GM12878 (cell line): ENCODE measurements at regions not wholly inside any gene's neighbourhood (a gene's known extent, or its start where the extent isn't known, plus 50 kb on each side); places are given as distances from the start of the nearest gene placed in this dataset.

ENCODE experiments used
- ATAC-seq: fragments of 200-7000 bp; cut with Tn5 transposase; 3 replicates; pipeline ENCODE4 v1.9.1; 2020; ENCODE audit warnings: mild to moderate bottlenecking, moderate library complexity
- BruUV-seq: library from RNA; stranded (reverse); fragments of 400-500 nt; replicated peaks from 2 replicates; lab custom pipeline; 2021; lab: Mats Ljungman, UMichigan
- CTCF ChIA-PET: fragments of 300-600 bp; sonication (Branson Sonifier 250); formaldehyde crosslinking; extraction: SDS; loops from one replicate; lab custom pipeline; 2021; ENCODE audit warnings: inconsistent platforms; lab: Yijun Ruan, JAX
- POLR2A ChIA-PET: fragments of 350-600 bp; formaldehyde crosslinking; extraction: SDS; loops from one replicate; lab custom pipeline; 2021; ENCODE audit warnings: inconsistent platforms; lab: Charles Lee
- RAD21 ChIA-PET: fragments of 300-600 bp; sonication (Branson Sonifier 250); formaldehyde crosslinking; loops from one replicate; lab custom pipeline; 2023; ENCODE audit warnings: antibody characterized with exemption; ENCODE audit not compliant: unreplicated experiment; lab: Charles Lee
- SMC1A ChIA-PET: fragments of 300-600 bp; sonication (Branson Sonifier 250); formaldehyde crosslinking; loops from one replicate; lab custom pipeline; 2023; ENCODE audit not compliant: unreplicated experiment, uncharacterized antibody; lab: Charles Lee
- DNase-seq: peaks from one replicate; pipeline ENCODE4 v3.0.0-alpha.2; 2011; ENCODE audit warnings: low read depth, low spot score
- FAIRE-seq: peaks from 3 replicates; lab custom pipeline; 2011; peaks lifted over from hg19 to GRCh38; lab: Jason Lieb, UNC
- H2AFZ ChIP-seq: 2 replicates; pipeline ENCODE4 v1.6.0; 2011; ENCODE audit warnings: low read depth, low read length, control low read depth; ENCODE audit not compliant: control insufficient read depth
- H3K27ac ChIP-seq: 2 replicates; pipeline ENCODE4 v1.5.1; 2011; ENCODE audit warnings: control low read depth; ENCODE audit not compliant: control insufficient read depth, insufficient read depth
- H3K27me3 ChIP-seq, 2 experiments: replicated peaks in 1 of 2; 2 replicates each; pipeline versions ENCODE4 v1.6.0 to v1.6.1; 2011; ENCODE audit warnings: low read length in 1 of 2; ENCODE audit not compliant: control insufficient read depth in 2 of 2, insufficient read depth in 2 of 2
- H3K36me3 ChIP-seq, 2 experiments: 2 replicates each; pipeline ENCODE4 v1.5.1; 2011; ENCODE audit warnings: low read length in 1 of 2; ENCODE audit not compliant: control insufficient read depth in 2 of 2, insufficient read depth in 2 of 2
- H3K4me1 ChIP-seq: 2 replicates; pipeline ENCODE4 v1.6.1; 2011; ENCODE audit warnings: mild to moderate bottlenecking, low read length, moderate library complexity, mixed read lengths; ENCODE audit not compliant: control insufficient read depth, insufficient read depth
- H3K4me2 ChIP-seq: 2 replicates; pipeline ENCODE4 v1.6.0; 2011; ENCODE audit warnings: control low read depth; ENCODE audit not compliant: control insufficient read depth, insufficient read depth
- H3K4me3 ChIP-seq: fragments of 200-600 bp; sonication (generic); 2 replicates; pipeline ENCODE4 v1.5.1; 2016
- H3K79me2 ChIP-seq: 2 replicates; pipeline ENCODE4 v1.6.0; 2011; ENCODE audit warnings: low read length; ENCODE audit not compliant: control insufficient read depth, insufficient read depth
- H3K9ac ChIP-seq: 2 replicates; pipeline ENCODE4 v1.8.0; 2011; ENCODE audit warnings: low read length, control low read depth, mixed read lengths; ENCODE audit not compliant: control insufficient read depth, insufficient read depth
- H3K9me3 ChIP-seq: replicated peaks from 3 replicates; pipeline ENCODE4 v1.5.1; 2011; ENCODE audit warnings: mild to moderate bottlenecking, low read length; ENCODE audit not compliant: control insufficient read depth, insufficient read depth
- H4K20me1 ChIP-seq: 2 replicates; pipeline ENCODE4 v1.6.0; 2011; ENCODE audit not compliant: control insufficient read depth, insufficient read depth
- CREB1 ChIP-seq: IDR thresholded peaks from 2 replicates; pipeline ENCODE4 v1.6.1; 2012; ENCODE audit warnings: low read depth, mild to moderate bottlenecking, inconsistent platforms
- DPF2 ChIP-seq: fragments of 450-650 bp; IDR thresholded peaks from 2 replicates; pipeline ENCODE4 v1.6.1; 2017; ENCODE audit warnings: mild to moderate bottlenecking
- POLR2A ChIP-seq: IDR thresholded peaks from 2 replicates; pipeline ENCODE4 v1.6.1; 2011; ENCODE audit warnings: low read depth, mild to moderate bottlenecking, low read length
- YY1 ChIP-seq: IDR thresholded peaks from 2 replicates; pipeline ENCODE4 v1.6.1; 2011; ENCODE audit warnings: low read depth, mild to moderate bottlenecking, low read length
- WGBS: methylation state at CpG from one replicate; pipeline ENCODE4 v1.1.6; 2016; ENCODE audit warnings: low lambda C conversion rate; ENCODE audit not compliant: insufficient replicate concordance, insufficient coverage; ENCODE audit errors: missing lambda C conversion rate; 5-methylcytosine and 5-hydroxymethylcytosine counted together
- in situ Hi-C: fragments of 300-500 bp; cut with MboI; formaldehyde crosslinking; loops from 9 replicates; pipeline ENCODE4 v1.14.3; 2018; ENCODE audit warnings: mixed read lengths
- intact Hi-C: fragments of 100-400 bp; cut with micrococcal nuclease; formaldehyde crosslinking; loops from one replicate; pipeline ENCODE4 v1.14.2; 2022; ENCODE audit not compliant: unreplicated experiment
- TF ChIP-seq, protein P1 (sequence below): fragments of 450-650 bp; IDR thresholded peaks from 2 replicates; pipeline ENCODE4 v1.6.1; 2014; ENCODE audit warnings: mild to moderate bottlenecking
- TF ChIP-seq, protein P2 (sequence below): fragments of 450-650 bp; formaldehyde crosslinking; IDR thresholded peaks from 2 replicates; pipeline ENCODE4 v1.5.0; 2022; ENCODE audit warnings: mild to moderate bottlenecking, missing genetic modification characterization

DNA sequence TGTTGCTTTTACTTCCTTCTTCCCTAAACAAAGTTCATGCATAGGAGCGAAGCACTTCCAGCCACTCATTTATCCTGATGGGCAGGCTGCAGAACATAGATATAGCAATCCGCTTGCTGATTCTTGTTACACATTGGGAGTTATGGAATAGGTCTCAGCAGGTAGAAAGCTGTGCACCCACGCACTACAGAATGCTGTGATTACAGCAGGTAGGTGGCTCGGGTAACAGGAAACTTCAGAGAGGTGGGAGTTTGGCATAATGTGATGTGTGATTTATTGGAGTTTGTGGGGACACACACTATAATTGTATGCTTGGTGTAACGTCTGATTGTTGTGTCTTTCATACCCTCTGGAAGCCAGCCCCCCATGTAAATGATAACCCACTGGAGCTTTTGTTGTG, 99.2 kb upstream of the MEIS2 start:
- Histone ChIP-seq H3K9ac (no peak overlapping the region), H3K79me2 (no peaks in the 10 kb centered on the region), H3K27ac (no peak overlapping the region), H3K4me3 (no peak overlapping the region), H4K20me1 (no peaks in the 10 kb centered on the region), H3K4me1 (no peaks in the 10 kb centered on the region), H3K27me3 (no peaks in the 10 kb centered on the region), H3K36me3 (no peaks in the 10 kb centered on the region), H3K4me2 (no peak overlapping the region), H3K9me3 (no peaks in the 10 kb centered on the region), H2AFZ (no peak overlapping the region)
- BruUV-seq = no TSS peak
- CTCF ChIA-PET = interaction anchor here (0.6 kb wide), 1 partner anchor 742 kb away, joined by 6 read pairs; no protein-coding TSS in a partner anchor
- DNase-seq (no peak), ATAC-seq (no peak), FAIRE-seq (no peak)
- POLR2A ChIA-PET = no interaction called here
- RAD21 ChIA-PET = no interaction called here
- SMC1A ChIA-PET = no interaction called here
- WGBS = 39% methylated on average over 5 of the region's 5 CpGs
- intact Hi-C loops (no loop called here), in situ Hi-C loops (no loop called here)
- TF ChIP-seq POLR2A (no peak), CREB1 (no peak), YY1 (no peak), DPF2 (no peak)
- TF ChIP-seq, protein P1, sequence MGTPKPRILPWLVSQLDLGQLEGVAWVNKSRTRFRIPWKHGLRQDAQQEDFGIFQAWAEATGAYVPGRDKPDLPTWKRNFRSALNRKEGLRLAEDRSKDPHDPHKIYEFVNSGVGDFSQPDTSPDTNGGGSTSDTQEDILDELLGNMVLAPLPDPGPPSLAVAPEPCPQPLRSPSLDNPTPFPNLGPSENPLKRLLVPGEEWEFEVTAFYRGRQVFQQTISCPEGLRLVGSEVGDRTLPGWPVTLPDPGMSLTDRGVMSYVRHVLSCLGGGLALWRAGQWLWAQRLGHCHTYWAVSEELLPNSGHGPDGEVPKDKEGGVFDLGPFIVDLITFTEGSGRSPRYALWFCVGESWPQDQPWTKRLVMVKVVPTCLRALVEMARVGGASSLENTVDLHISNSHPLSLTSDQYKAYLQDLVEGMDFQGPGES = no peak
- TF ChIP-seq, protein P2, sequence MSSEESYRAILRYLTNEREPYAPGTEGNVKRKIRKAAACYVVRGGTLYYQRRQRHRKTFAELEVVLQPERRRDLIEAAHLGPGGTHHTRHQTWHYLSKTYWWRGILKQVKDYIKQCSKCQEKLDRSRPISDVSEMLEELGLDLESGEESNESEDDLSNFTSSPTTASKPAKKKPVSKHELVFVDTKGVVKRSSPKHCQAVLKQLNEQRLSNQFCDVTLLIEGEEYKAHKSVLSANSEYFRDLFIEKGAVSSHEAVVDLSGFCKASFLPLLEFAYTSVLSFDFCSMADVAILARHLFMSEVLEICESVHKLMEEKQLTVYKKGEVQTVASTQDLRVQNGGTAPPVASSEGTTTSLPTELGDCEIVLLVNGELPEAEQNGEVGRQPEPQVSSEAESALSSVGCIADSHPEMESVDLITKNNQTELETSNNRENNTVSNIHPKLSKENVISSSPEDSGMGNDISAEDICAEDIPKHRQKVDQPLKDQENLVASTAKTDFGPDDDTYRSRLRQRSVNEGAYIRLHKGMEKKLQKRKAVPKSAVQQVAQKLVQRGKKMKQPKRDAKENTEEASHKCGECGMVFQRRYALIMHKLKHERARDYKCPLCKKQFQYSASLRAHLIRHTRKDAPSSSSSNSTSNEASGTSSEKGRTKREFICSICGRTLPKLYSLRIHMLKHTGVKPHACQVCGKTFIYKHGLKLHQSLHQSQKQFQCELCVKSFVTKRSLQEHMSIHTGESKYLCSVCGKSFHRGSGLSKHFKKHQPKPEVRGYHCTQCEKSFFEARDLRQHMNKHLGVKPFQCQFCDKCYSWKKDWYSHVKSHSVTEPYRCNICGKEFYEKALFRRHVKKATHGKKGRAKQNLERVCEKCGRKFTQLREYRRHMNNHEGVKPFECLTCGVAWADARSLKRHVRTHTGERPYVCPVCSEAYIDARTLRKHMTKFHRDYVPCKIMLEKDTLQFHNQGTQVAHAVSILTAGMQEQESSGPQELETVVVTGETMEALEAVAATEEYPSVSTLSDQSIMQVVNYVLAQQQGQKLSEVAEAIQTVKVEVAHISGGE (CRISPR knock-in tag) = no peak
